ENCODE measurements at regions not wholly inside any gene's neighbourhood (a gene's known extent, or its start where the extent isn't known, plus 50 kb on each side); places are given as distances from the start of the nearest gene placed in this dataset.
"Not testable (repeated sequence)": the region's sequence is repeated elsewhere in the genome, so short reads cannot be mapped to it uniquely, and the experiment has no call there.

DNA sequence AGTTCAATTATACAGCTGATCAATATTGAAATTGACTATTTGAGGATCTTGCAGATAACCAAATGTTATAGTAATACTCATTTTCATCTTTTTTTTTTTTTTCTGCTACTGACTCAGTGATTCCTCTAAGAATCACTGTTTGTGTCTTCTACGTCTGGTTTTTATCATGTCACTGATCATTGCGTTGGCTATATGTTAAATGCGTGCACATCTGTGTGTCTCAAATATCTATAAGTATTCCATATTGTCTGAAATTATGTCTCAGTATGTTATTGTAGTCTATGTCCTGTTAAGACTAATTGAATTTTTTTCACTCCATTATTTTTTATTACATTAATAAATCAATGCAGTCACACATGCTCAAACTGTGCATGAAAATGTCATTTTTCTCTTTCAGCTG is 200.5 kb downstream of the PCDH20 start:
- H3K27me3 Mint-ChIP-seq (ENCODE audit: low read depth): peaks cover 10% of the 10 kb centered on the region; the same call in 1 of the 2 replicates

DNA sequence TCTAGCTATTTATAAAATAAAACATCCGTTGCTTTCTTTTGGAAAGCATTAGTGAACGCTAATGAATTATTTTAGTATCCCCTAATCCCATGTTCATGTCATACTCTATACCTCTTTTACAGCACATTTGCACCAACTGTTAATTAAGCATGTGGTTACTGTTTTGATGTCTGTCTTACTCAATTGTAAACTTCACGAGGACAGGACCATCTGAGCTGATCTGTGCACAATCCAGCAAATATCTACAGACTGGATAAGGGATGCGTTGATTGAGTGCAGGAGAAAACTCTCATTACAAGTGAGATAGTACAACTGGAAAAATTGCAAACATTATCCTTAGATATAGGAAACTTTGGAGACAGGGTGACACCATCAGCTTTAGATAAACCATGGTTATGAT is 201.1 kb downstream of the PCDH20 start:
- Mint-ChIP-seq H3K27ac (no peak overlapping the region), H3K4me3 (no peak overlapping the region), H3K4me1 (peaks cover 6% of the 10 kb centered on the region), H3K9me3 (no peaks in the 10 kb centered on the region), H3K27me3 (ENCODE audit: low read depth) (peaks cover 8% of the 10 kb centered on the region; the same call in 1 of the 2 replicates), H3K36me3 (no peaks in the 10 kb centered on the region)
- DNase-seq (ENCODE audit: low spot score): no peak
- ATAC-seq: no peak
- POLR2A ChIA-PET: no interaction called here
- TF ChIP-seq FOXK1 (CRISPR knock-in tag; IDR thresholded peaks at IDR 0.05) (no peak), JAZF1 (CRISPR knock-in tag; IDR thresholded peaks at IDR 0.05) (no peak), SOX15 (CRISPR knock-in tag; IDR thresholded peaks at IDR 0.05) (no peak), TP53 (CRISPR knock-in tag; IDR thresholded peaks at IDR 0.05) (no peak), MXD4 (CRISPR knock-in tag; IDR thresholded peaks at IDR 0.05; ENCODE audit: borderline replicate concordance) (no peak)
- TF ChIP-seq, protein P1, sequence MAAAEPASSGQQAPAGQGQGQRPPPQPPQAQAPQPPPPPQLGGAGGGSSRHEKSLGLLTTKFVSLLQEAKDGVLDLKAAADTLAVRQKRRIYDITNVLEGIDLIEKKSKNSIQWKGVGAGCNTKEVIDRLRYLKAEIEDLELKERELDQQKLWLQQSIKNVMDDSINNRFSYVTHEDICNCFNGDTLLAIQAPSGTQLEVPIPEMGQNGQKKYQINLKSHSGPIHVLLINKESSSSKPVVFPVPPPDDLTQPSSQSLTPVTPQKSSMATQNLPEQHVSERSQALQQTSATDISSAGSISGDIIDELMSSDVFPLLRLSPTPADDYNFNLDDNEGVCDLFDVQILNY (CRISPR knock-in tag; IDR thresholded peaks at IDR 0.05): no peak
- TF ChIP-seq, protein P2, sequence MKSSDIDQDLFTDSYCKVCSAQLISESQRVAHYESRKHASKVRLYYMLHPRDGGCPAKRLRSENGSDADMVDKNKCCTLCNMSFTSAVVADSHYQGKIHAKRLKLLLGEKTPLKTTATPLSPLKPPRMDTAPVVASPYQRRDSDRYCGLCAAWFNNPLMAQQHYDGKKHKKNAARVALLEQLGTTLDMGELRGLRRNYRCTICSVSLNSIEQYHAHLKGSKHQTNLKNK (CRISPR knock-in tag; IDR thresholded peaks at IDR 0.05): no peak
- TF ChIP-seq, protein P3, sequence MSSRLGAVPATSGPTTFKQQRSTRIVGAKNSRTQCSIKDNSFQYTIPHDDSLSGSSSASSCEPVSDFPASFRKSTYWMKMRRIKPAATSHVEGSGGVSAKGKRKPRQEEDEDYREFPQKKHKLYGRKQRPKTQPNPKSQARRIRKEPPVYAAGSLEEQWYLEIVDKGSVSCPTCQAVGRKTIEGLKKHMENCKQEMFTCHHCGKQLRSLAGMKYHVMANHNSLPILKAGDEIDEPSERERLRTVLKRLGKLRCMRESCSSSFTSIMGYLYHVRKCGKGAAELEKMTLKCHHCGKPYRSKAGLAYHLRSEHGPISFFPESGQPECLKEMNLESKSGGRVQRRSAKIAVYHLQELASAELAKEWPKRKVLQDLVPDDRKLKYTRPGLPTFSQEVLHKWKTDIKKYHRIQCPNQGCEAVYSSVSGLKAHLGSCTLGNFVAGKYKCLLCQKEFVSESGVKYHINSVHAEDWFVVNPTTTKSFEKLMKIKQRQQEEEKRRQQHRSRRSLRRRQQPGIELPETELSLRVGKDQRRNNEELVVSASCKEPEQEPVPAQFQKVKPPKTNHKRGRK (CRISPR knock-in tag; IDR thresholded peaks at IDR 0.05; ENCODE audit: borderline replicate concordance): no peak
- TF ChIP-seq, protein P4, sequence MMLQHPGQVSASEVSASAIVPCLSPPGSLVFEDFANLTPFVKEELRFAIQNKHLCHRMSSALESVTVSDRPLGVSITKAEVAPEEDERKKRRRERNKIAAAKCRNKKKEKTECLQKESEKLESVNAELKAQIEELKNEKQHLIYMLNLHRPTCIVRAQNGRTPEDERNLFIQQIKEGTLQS (CRISPR knock-in tag; conservative IDR thresholded peaks at IDR 0.05): no peak
- CTCF ChIA-PET: interaction anchor here (1.1 kb wide), 1 partner anchor 41 kb away, joined by 3 read pairs; no protein-coding TSS in a partner anchor

More for the DNA sequence above, 200.5 kb downstream of the PCDH20 start:
- Mint-ChIP-seq H3K36me3 (no peaks in the 10 kb centered on the region), H3K4me1 (peaks cover 6% of the 10 kb centered on the region), H3K4me3 (no peak overlapping the region), H3K9me3 (no peaks in the 10 kb centered on the region), H3K27ac (no peak overlapping the region)
- CTCF ChIA-PET: interaction anchor here (1.1 kb wide), 1 partner anchor 40 kb away, joined by 3 read pairs; no protein-coding TSS in a partner anchor
- DNase-seq (ENCODE audit: low spot score) (no peak), ATAC-seq (no peak)
- POLR2A ChIA-PET: no interaction called here
- TF ChIP-seq, protein P5, sequence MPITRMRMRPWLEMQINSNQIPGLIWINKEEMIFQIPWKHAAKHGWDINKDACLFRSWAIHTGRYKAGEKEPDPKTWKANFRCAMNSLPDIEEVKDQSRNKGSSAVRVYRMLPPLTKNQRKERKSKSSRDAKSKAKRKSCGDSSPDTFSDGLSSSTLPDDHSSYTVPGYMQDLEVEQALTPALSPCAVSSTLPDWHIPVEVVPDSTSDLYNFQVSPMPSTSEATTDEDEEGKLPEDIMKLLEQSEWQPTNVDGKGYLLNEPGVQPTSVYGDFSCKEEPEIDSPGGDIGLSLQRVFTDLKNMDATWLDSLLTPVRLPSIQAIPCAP (CRISPR knock-in tag; IDR thresholded peaks at IDR 0.05): no peak
- TF ChIP-seq SOX15 (CRISPR knock-in tag; IDR thresholded peaks at IDR 0.05): no peak
- TF ChIP-seq, protein P6, sequence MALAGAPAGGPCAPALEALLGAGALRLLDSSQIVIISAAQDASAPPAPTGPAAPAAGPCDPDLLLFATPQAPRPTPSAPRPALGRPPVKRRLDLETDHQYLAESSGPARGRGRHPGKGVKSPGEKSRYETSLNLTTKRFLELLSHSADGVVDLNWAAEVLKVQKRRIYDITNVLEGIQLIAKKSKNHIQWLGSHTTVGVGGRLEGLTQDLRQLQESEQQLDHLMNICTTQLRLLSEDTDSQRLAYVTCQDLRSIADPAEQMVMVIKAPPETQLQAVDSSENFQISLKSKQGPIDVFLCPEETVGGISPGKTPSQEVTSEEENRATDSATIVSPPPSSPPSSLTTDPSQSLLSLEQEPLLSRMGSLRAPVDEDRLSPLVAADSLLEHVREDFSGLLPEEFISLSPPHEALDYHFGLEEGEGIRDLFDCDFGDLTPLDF (CRISPR knock-in tag; IDR thresholded peaks at IDR 0.05): no peak
- TF ChIP-seq, protein P4 (CRISPR knock-in tag; conservative IDR thresholded peaks at IDR 0.05): no peak
- TF ChIP-seq, protein P7, sequence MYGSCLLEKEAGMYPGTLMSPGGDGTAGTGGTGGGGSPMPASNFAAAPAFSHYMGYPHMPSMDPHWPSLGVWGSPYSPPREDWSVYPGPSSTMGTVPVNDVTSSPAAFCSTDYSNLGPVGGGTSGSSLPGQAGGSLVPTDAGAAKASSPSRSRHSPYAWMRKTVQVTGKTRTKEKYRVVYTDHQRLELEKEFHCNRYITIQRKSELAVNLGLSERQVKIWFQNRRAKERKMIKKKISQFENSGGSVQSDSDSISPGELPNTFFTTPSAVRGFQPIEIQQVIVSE (CRISPR knock-in tag; IDR thresholded peaks at IDR 0.05; ENCODE audit: borderline replicate concordance): no peak
- TF ChIP-seq, protein P2 (CRISPR knock-in tag; IDR thresholded peaks at IDR 0.05): no peak
- TF ChIP-seq EMX1 (CRISPR knock-in tag; IDR thresholded peaks at IDR 0.05): no peak
- TF ChIP-seq, protein P8, sequence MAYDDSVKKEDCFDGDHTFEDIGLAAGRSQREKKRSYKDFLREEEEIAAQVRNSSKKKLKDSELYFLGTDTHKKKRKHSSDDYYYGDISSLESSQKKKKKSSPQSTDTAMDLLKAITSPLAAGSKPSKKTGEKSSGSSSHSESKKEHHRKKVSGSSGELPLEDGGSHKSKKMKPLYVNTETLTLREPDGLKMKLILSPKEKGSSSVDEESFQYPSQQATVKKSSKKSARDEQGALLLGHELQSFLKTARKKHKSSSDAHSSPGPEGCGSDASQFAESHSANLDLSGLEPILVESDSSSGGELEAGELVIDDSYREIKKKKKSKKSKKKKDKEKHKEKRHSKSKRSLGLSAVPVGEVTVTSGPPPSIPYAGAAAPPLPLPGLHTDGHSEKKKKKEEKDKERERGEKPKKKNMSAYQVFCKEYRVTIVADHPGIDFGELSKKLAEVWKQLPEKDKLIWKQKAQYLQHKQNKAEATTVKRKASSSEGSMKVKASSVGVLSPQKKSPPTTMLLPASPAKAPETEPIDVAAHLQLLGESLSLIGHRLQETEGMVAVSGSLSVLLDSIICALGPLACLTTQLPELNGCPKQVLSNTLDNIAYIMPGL (CRISPR knock-in tag; IDR thresholded peaks at IDR 0.05): no peak

DNA sequence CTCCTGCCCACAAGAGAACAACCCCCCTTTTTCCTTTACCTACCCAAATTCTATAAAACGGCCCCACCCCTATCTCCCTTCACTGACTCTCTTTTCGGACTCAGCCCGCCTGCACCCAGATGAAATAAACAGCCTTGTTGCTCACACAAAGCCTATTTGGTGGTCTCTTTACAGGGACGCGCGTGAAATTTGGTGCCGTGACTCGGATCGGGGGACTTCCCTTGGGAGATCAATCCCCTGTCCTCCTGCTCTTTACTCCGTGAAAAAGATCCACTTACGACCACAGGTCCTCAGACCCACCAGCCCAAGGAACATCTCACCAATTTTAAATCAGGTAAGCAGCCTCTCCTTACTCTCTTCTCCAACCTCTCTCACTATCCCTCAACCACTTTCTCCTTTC is 209.8 kb downstream of the PCDH20 start:
- DNase-seq (ENCODE audit: low spot score); H3K27ac Mint-ChIP-seq; CTCF ChIA-PET; H3K9me3 Mint-ChIP-seq; H3K4me3 Mint-ChIP-seq; POLR2A ChIA-PET; H3K36me3 Mint-ChIP-seq; ATAC-seq: not testable (repeated sequence)
- Mint-ChIP-seq H3K27me3 (ENCODE audit: low read depth) (peaks cover 55% of the 10 kb centered on the region), H3K4me1 (peaks cover 33% of the 10 kb centered on the region)

Measured in WTC11 (cell line).